T-helper 2 cell treated with Interferon-gamma antibody and Interleukin-4, amounts not matched to agents 5 μg/mL and 100 μg/mL, for 36 hours (primary cell): ENCODE measurements at regions not wholly inside any gene's neighbourhood (a gene's known extent, or its start where the extent isn't known, plus 50 kb on each side); places are given as distances from the start of the nearest gene placed in this dataset.

Experiments used
- DNase-seq: peaks from one replicate; pipeline ENCODE4 v3.0.0; 2021; ENCODE audit warnings: low spot score
- H3K27ac Mint-ChIP-seq: one replicate; pipeline ENCODE4 v1.8.0; 2021; ENCODE audit warnings: mild to moderate bottlenecking, mixed read lengths
- H3K27me3 Mint-ChIP-seq: one replicate; pipeline ENCODE4 v1.8.0; 2021; ENCODE audit warnings: low read depth, mixed read lengths
- H3K36me3 Mint-ChIP-seq: one replicate; pipeline ENCODE4 v1.8.0; 2021; ENCODE audit warnings: low read depth, mixed read lengths
- H3K4me1 Mint-ChIP-seq: one replicate; pipeline ENCODE4 v1.8.0; 2021; ENCODE audit warnings: low read depth, mixed read lengths
- H3K4me3 Mint-ChIP-seq: one replicate; pipeline ENCODE4 v1.8.0; 2022; ENCODE audit warnings: mild to moderate bottlenecking, moderate library complexity, mixed read lengths
- H3K9me3 Mint-ChIP-seq: one replicate; pipeline ENCODE4 v1.8.0; 2021; ENCODE audit warnings: mixed read lengths

GRCh38 chr2:8568543-8569302 is 113.1 kb upstream of the ID2 start:
- Mint-ChIP-seq H3K36me3 (no peaks in the 10 kb centered on the region), H3K9me3 (no peaks in the 10 kb centered on the region), H3K27ac (no peak overlapping the region), H3K4me1 (peaks cover 7% of the 10 kb centered on the region), H3K27me3 (peaks cover 13% of the 10 kb centered on the region), H3K4me3 (no peak overlapping the region)
- DNase-seq = no peak

DNA sequence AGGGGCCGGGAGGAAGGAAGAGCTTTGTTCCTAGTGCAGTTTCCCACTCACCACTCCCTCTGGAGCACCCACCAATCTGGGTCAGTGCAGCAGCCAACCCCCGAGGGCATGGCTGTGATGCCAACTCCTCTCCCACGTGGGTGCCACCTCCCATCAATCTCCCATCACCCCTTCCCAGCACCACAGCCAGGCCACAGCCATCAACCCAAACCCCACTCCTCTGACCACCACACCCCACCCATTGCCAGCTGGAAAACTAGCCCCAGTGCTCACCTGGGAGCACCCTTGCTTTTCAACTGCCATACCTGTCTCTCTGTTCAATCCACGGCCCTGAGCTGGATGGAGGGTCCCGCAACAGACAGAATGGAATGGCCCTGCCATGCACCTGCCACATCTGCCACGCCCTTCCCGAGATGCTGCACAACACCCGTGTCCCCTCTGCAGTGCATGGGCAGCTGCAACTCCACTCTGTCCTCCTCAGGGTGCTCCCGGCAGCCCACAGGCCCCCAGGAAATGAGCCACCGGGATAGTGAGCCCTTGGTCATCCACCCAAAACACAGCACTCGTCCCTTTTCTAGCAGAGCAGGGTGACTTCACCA is 112.4 kb upstream of the ID2 start:
- no peaks in the 10 kb centered on the region for H3K9me3 Mint-ChIP-seq
- peaks cover under 1% of the 10 kb centered on the region for H3K4me1 Mint-ChIP-seq
- no peak overlapping the region for H3K4me3 Mint-ChIP-seq
- H3K27ac Mint-ChIP-seq = no peak overlapping the region
- no peak for DNase-seq
- H3K36me3 Mint-ChIP-seq = no peaks in the 10 kb centered on the region
- peaks cover 13% of the 10 kb centered on the region for H3K27me3 Mint-ChIP-seq

- Mint-ChIP-seq H3K36me3 (no peaks in the 10 kb centered on the region), H3K4me3 (no peak overlapping the region), H3K9me3 (no peaks in the 10 kb centered on the region), H3K4me1 (peaks cover 6% of the 10 kb centered on the region), H3K27me3 (peaks cover 13% of the 10 kb centered on the region), H3K27ac (no peak overlapping the region)
- no peak for DNase-seq
Observed at GRCh38 chr2:8570637-8571036, 111.2 kb upstream of the ID2 start.

- Mint-ChIP-seq H3K4me3 (no peak overlapping the region), H3K27me3 (peaks cover 13% of the 10 kb centered on the region), H3K27ac (no peak overlapping the region), H3K36me3 (no peaks in the 10 kb centered on the region), H3K9me3 (no peaks in the 10 kb centered on the region), H3K4me1 (peaks cover 12% of the 10 kb centered on the region)
- DNase-seq = no peak
Observed at GRCh38 chr2:8571301-8571791, 110.5 kb upstream of the ID2 start.

DNA sequence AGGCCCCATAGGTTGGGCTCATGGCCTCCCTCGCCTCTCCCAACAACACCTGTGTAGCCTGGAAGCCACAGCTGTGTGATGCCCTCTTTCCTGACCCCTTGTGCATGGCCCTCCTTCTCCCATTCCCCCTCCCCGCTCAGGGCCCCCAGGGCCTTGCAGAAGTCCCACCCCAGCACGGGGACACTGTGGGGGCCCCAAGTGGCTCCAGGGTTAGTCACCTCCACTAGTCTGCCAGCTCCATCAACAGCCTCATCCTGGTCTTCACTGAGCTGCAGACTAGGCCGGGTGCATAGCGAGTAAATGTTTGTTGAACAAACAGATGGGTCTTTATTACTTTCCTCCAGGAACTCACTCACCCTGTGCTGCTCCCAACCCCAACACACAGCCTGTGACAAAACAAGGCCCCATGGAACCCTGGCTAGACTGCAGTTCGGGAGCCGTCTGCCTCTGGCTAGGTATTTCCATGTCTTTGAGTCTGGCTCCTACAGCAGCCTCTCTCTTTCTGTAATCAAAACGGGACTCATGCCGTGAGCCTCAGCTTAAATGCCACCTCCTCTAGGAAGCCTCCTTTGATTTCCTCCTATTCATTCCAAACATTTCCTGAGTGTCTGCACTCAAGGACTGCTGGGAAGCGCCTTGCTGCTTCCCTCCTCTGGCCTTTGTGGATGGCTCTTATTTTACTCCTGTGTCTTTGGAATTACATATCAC is 109.9 kb upstream of the ID2 start:
- H3K4me1 Mint-ChIP-seq = peaks cover 18% of the 10 kb centered on the region
- DNase-seq = no peak
- H3K9me3 Mint-ChIP-seq = no peaks in the 10 kb centered on the region
- H3K27me3 Mint-ChIP-seq = peaks cover 14% of the 10 kb centered on the region
- no peak overlapping the region for H3K4me3 Mint-ChIP-seq
- no peaks in the 10 kb centered on the region for H3K36me3 Mint-ChIP-seq
- no peak overlapping the region for H3K27ac Mint-ChIP-seq

- Mint-ChIP-seq H3K36me3 (no peaks in the 10 kb centered on the region), H3K4me1 (peaks cover 21% of the 10 kb centered on the region), H3K27me3 (peaks cover 20% of the 10 kb centered on the region), H3K4me3 (no peak overlapping the region), H3K9me3 (no peaks in the 10 kb centered on the region), H3K27ac (no peak overlapping the region)
- DNase-seq = no peak
Observed at GRCh38 chr2:8572712-8573233, 109.1 kb upstream of the ID2 start.

DNA sequence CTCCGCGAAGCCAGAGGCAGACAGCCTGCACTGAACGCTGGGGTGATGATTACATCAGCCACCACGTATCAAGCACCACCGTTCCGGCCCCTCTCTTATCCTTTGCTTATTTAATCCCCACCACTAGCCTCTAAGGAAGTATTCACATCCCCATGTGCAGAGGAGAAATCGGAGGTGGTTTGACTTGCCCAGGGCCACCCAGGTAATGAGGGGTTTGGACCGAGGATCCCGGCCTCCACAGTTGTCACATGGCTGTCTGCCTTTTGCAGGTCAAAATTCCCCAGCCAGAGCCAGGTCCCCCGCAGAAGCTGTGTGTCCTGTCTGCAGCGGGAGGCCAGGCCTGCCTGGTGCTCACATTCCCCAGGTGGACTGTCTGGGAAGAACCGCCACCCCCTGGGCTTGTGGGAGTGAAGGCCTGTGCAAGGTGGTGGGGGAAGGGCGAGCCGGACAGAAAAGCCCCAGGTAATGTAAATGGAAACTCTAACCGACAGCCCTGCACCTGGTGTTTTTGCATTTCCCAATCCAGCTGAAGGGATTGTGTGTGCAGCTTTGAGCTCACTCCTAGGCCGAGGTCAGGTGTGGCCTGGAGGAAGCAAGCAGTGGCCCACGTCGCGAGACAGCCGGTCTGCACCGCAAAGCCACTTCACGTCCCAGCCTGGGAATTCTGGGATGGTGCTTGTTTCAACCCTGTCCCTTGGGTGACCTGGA is 108.5 kb upstream of the ID2 start:
- Mint-ChIP-seq H3K27ac (no peak overlapping the region), H3K27me3 (peaks cover 20% of the 10 kb centered on the region)

DNA sequence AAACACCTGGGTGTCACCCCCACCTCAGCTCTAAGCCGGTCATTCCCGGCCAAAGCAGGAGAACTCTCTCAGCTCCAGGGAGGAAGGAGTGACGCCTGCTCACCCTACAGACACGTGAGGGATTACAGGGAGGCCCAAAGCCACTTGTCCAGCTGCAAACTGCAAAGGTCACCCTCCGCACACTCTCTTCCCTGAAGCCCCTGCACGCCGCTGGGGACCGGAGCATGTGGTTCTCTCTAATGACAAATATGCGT is 108.0 kb upstream of the ID2 start:
- Mint-ChIP-seq H3K27me3 (peaks cover 18% of the 10 kb centered on the region), H3K4me3 (no peak overlapping the region), H3K36me3 (no peaks in the 10 kb centered on the region), H3K27ac (no peak overlapping the region), H3K4me1 (peaks cover 21% of the 10 kb centered on the region), H3K9me3 (no peaks in the 10 kb centered on the region)
- no peak for DNase-seq

More for the DNA sequence above, 108.5 kb upstream of the ID2 start:
- H3K9me3 Mint-ChIP-seq = no peaks in the 10 kb centered on the region
- H3K36me3 Mint-ChIP-seq = no peaks in the 10 kb centered on the region
- no peak for DNase-seq
- H3K4me1 Mint-ChIP-seq = peaks cover 21% of the 10 kb centered on the region
- H3K4me3 Mint-ChIP-seq = no peak overlapping the region

GRCh38 chr2:8574196-8575037 is 107.4 kb upstream of the ID2 start:
- Mint-ChIP-seq H3K4me3 (no peak overlapping the region), H3K9me3 (no peaks in the 10 kb centered on the region), H3K27ac (no peak overlapping the region), H3K27me3 (peaks cover 19% of the 10 kb centered on the region), H3K4me1 (peaks cover 21% of the 10 kb centered on the region), H3K36me3 (no peaks in the 10 kb centered on the region)
- no peak for DNase-seq

GRCh38 chr2:8575038-8575833 is 106.6 kb upstream of the ID2 start:
- H3K27ac Mint-ChIP-seq = no peak overlapping the region
- DNase-seq = no peak

GRCh38 chr2:8575834-8576423 is 105.9 kb upstream of the ID2 start:
- Mint-ChIP-seq H3K9me3 (no peaks in the 10 kb centered on the region), H3K4me1 (peaks cover 21% of the 10 kb centered on the region), H3K4me3 (no peak overlapping the region), H3K27me3 (peaks cover 20% of the 10 kb centered on the region), H3K27ac (no peak overlapping the region), H3K36me3 (no peaks in the 10 kb centered on the region)
- DNase-seq = no peak

More at GRCh38 chr2:8575038-8575833, 106.6 kb upstream of the ID2 start:
- Mint-ChIP-seq H3K27me3 (peaks cover 19% of the 10 kb centered on the region), H3K36me3 (no peaks in the 10 kb centered on the region), H3K9me3 (no peaks in the 10 kb centered on the region), H3K4me1 (peaks cover 21% of the 10 kb centered on the region), H3K4me3 (peak overlapping the region; percentile 37)

DNA sequence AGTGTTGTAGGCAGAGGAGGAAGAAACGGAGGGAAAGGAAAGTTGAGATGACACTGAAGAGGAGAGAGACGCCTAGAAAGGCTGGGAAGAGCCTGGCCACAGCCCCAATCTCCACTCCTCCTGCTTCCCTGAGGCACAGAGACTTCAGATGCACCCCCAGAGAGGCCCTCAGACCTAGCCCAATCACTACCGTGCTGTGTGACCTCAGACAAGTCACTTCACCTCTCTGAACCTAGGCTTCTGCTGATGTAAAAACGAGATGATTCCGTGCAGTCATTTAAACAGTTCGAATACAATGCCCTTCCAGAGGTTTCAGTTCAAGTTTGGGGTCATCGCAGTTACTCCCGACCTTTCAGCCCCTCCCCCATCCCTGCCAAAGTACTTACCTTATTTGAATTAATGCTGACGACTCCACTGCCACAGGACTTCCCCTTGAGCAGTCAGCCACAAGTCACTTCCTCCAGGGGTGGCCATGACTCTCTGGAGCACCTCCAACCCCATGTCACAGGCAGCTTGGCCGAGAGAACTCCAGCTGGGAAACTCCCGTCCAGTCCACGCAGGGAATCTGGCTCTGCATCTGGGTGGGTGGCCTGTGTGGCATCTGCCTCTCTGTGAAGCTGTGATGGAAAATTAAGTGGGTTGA is 105.2 kb upstream of the ID2 start:
- peaks cover 21% of the 10 kb centered on the region for H3K4me1 Mint-ChIP-seq
- H3K9me3 Mint-ChIP-seq = no peaks in the 10 kb centered on the region
- no peak overlapping the region for H3K27ac Mint-ChIP-seq
- H3K4me3 Mint-ChIP-seq = no peak overlapping the region
- H3K36me3 Mint-ChIP-seq = no peaks in the 10 kb centered on the region
- H3K27me3 Mint-ChIP-seq = peaks cover 21% of the 10 kb centered on the region
- peak; percentile 25 for DNase-seq
